ENCODE measurements at regions not wholly inside any gene's neighbourhood (a gene's known extent, or its start where the extent isn't known, plus 50 kb on each side); places are given as distances from the start of the nearest gene placed in this dataset.

DNA sequence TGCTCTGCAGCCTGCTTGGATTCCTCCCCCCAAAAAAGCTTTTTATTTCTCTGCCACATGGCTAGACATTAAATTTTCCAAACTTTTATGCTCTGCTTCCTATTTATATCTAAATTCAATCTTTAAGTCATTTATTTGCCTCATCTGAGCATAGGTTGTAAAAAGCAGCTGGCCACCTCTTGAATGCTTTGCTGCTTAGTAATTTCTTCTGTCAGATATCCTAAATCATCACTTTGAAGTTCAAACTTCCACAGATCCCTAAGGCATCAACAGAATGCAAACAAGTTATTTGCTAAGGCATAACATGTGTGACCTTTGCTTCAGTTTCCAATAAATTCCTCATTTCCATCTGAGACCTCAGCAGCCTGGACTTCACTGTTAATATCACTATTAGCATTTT is 209.6 kb downstream of the FSCB start:
- no peak for TF ChIP-seq POLR2A (IDR thresholded peaks at IDR 0.05)
- TF ChIP-seq, protein P1, sequence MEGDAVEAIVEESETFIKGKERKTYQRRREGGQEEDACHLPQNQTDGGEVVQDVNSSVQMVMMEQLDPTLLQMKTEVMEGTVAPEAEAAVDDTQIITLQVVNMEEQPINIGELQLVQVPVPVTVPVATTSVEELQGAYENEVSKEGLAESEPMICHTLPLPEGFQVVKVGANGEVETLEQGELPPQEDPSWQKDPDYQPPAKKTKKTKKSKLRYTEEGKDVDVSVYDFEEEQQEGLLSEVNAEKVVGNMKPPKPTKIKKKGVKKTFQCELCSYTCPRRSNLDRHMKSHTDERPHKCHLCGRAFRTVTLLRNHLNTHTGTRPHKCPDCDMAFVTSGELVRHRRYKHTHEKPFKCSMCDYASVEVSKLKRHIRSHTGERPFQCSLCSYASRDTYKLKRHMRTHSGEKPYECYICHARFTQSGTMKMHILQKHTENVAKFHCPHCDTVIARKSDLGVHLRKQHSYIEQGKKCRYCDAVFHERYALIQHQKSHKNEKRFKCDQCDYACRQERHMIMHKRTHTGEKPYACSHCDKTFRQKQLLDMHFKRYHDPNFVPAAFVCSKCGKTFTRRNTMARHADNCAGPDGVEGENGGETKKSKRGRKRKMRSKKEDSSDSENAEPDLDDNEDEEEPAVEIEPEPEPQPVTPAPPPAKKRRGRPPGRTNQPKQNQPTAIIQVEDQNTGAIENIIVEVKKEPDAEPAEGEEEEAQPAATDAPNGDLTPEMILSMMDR (IDR thresholded peaks at IDR 0.05), result no peak

Data from thyroid gland (tissue), 4 donors.